ENCODE measurements at regions not wholly inside any gene's neighbourhood (a gene's known extent, or its start where the extent isn't known, plus 50 kb on each side); places are given as distances from the start of the nearest gene placed in this dataset.

GRCh38 chrX:118181030-118181429 is 64.4 kb upstream of the KLHL13 start:
- ATAC-seq (ENCODE audit: low FRiP score), result no peak
- DNase-seq (ENCODE audit: low spot score), result no peak
- TF ChIP-seq CTCF (IDR thresholded peaks at IDR 0.05), result no peak

GRCh38 chrX:118182025-118182424 is 65.4 kb upstream of the KLHL13 start:
- DNase-seq (ENCODE audit: low spot score), result no peak
- TF ChIP-seq CTCF (IDR thresholded peaks at IDR 0.05), result no peak
- no peak for ATAC-seq (ENCODE audit: low FRiP score)

GRCh38 chrX:118182681-118183080 is 66.1 kb upstream of the KLHL13 start:
- TF ChIP-seq CTCF (IDR thresholded peaks at IDR 0.05), result no peak
- DNase-seq (ENCODE audit: low spot score), result no peak
- ATAC-seq (ENCODE audit: low FRiP score), result no peak

GRCh38 chrX:118183606-118184005 is 67.0 kb upstream of the KLHL13 start:
- DNase-seq (ENCODE audit: low spot score) (no peak), ATAC-seq (ENCODE audit: low FRiP score) (no peak)
- no peak for TF ChIP-seq CTCF (IDR thresholded peaks at IDR 0.05)

- ATAC-seq (ENCODE audit: low FRiP score), result no peak
- DNase-seq (ENCODE audit: low spot score), result no peak
- no peak for TF ChIP-seq CTCF (IDR thresholded peaks at IDR 0.05)
Observed at GRCh38 chrX:118187100-118187499, 70.5 kb upstream of the KLHL13 start.

GRCh38 chrX:118189000-118189399 is 72.4 kb upstream of the KLHL13 start:
- DNase-seq (ENCODE audit: low spot score) (no peak), ATAC-seq (ENCODE audit: low FRiP score) (no peak)
- TF ChIP-seq CTCF (IDR thresholded peaks at IDR 0.05), result no peak

- no peak for TF ChIP-seq CTCF (IDR thresholded peaks at IDR 0.05)
- ATAC-seq (ENCODE audit: low FRiP score), result no peak
- no peak for DNase-seq (ENCODE audit: low spot score)
Observed at GRCh38 chrX:118189628-118190027, 73.0 kb upstream of the KLHL13 start.
